RWPE2 (cell line): ENCODE measurements at regions not wholly inside any gene's neighbourhood (a gene's known extent, or its start where the extent isn't known, plus 50 kb on each side); places are given as distances from the start of the nearest gene placed in this dataset.

Experiments
- ATAC-seq: fragments of 200-7000 bp; cut with Tn5 transposase; 3 replicates; pipeline ENCODE4 v1.9.1; 2021; ENCODE audit warnings: low read depth
- DNase-seq: peaks from one replicate; pipeline ENCODE4 v3.0.0-alpha.2; 2020; ENCODE audit warnings: low spot score
- H3K27ac ChIP-seq: fragments of 450-650 bp; 2 replicates; pipeline ENCODE4 v1.5.1; 2017; ENCODE audit warnings: mild to moderate bottlenecking; ENCODE audit not compliant: poor library complexity, severe bottlenecking
- H3K27me3 ChIP-seq: fragments of 250-450 bp; sonication (Bioruptor Pico); 2 replicates; pipeline ENCODE4 v1.5.1; 2021; ENCODE audit warnings: mild to moderate bottlenecking, moderate library complexity; ENCODE audit not compliant: insufficient read depth, poor library complexity, severe bottlenecking
- H3K36me3 ChIP-seq: fragments of 250-450 bp; sonication (Bioruptor Pico); 2 replicates; pipeline ENCODE4 v1.5.1; 2020; ENCODE audit warnings: low read depth, mild to moderate bottlenecking, moderate library complexity
- H3K4me1 ChIP-seq: fragments of 250-450 bp; sonication (Bioruptor Pico); 2 replicates; pipeline ENCODE4 v1.5.1; 2021; ENCODE audit warnings: mild to moderate bottlenecking, moderate library complexity; ENCODE audit not compliant: insufficient read depth, poor library complexity, severe bottlenecking
- H3K4me3 ChIP-seq: fragments of 250-450 bp; sonication (Bioruptor Pico); 2 replicates; pipeline ENCODE4 v1.5.1; 2021; ENCODE audit warnings: mild to moderate bottlenecking, moderate library complexity; ENCODE audit not compliant: severe bottlenecking
- H3K9me3 ChIP-seq: fragments of 250-450 bp; sonication (Bioruptor Pico); 2 replicates; pipeline ENCODE4 v1.5.1; 2021; ENCODE audit warnings: mild to moderate bottlenecking, moderate library complexity; ENCODE audit not compliant: severe bottlenecking
- TF ChIP-seq, protein P1 (sequence below): fragments of 450-650 bp; IDR thresholded peaks from one replicate; pipeline ENCODE4 v1.5.1; 2017; ENCODE audit warnings: mild to moderate bottlenecking, moderate library complexity; ENCODE audit not compliant: poor library complexity, severe bottlenecking

DNA sequence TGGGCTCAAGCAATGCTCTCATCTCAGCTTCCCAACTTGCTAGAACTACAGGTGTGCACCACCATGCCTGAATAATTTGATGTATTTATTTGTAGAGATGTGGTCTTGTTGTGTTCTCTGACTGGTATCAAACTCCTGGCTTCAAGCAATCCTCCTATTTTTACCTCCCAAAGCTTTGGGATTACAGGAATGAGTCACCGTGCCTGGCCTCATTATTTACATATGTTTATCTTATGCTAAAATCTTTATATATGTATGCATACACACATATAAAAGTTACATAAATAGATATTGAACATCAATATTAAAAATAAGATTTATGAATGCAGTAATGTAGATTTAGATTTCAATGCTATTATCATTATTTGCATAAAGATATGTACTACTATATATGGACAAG lies 1634.5 kb upstream of the LRRTM3 start:
- Histone ChIP-seq H3K4me3 (no peak overlapping the region), H3K36me3 (no peaks in the 10 kb centered on the region), H3K4me1 (no peaks in the 10 kb centered on the region), H3K9me3 (no peaks in the 10 kb centered on the region), H3K27me3 (no peaks in the 10 kb centered on the region), H3K27ac (no peak overlapping the region)
- TF ChIP-seq, protein P1, sequence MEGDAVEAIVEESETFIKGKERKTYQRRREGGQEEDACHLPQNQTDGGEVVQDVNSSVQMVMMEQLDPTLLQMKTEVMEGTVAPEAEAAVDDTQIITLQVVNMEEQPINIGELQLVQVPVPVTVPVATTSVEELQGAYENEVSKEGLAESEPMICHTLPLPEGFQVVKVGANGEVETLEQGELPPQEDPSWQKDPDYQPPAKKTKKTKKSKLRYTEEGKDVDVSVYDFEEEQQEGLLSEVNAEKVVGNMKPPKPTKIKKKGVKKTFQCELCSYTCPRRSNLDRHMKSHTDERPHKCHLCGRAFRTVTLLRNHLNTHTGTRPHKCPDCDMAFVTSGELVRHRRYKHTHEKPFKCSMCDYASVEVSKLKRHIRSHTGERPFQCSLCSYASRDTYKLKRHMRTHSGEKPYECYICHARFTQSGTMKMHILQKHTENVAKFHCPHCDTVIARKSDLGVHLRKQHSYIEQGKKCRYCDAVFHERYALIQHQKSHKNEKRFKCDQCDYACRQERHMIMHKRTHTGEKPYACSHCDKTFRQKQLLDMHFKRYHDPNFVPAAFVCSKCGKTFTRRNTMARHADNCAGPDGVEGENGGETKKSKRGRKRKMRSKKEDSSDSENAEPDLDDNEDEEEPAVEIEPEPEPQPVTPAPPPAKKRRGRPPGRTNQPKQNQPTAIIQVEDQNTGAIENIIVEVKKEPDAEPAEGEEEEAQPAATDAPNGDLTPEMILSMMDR, result no peak
- ATAC-seq, result no peak
- DNase-seq, result no peak

DNA sequence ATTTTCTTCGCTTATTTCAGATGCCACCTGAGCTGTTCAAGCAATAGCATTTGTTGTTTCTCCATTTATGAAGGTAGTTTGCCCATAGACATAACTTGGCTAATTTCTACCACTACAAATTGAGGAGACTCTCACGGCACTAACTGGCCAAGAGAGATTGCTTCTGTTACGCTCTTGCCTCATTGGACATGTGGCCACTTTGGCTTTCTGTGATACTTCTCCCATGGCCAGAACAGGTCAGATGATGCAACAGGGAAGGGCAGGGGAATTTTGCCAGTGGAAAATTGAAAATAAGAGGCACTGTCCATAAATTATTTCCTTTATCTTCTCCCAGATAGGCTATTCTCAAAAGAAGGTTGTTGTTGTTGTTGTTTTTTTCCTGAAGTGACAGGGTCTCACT lies 1633.3 kb upstream of the LRRTM3 start:
- no peak for DNase-seq
- Histone ChIP-seq H3K27me3 (no peaks in the 10 kb centered on the region), H3K4me1 (no peaks in the 10 kb centered on the region), H3K36me3 (no peaks in the 10 kb centered on the region), H3K4me3 (no peak overlapping the region), H3K27ac (no peak overlapping the region), H3K9me3 (no peaks in the 10 kb centered on the region)
- TF ChIP-seq, protein P1, result no peak
- ATAC-seq, result no peak

DNA sequence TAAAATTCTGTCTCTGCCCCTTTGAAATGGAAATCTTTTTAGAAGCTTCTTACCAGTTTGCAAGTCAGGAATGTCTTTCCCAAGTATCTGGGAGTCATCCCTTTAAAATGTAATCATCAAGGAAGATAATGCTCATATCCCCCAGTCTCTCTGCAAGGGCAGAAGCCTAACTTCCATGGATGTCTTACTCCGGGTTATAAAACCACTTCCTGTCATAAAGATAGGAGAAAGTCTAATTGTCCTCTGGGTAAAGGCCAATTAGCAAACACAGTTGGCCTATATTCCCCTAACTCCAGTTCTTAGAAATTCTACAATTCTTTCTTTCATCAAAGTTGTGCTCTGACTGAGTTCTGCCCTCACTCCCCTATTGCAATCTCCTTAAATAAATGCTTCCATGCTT lies 1631.5 kb upstream of the LRRTM3 start:
- H3K4me1 ChIP-seq, result no peaks in the 10 kb centered on the region
- H3K36me3 ChIP-seq, result no peaks in the 10 kb centered on the region
- TF ChIP-seq, protein P1, result no peak
- ATAC-seq (peak; percentile 14; the same call in 1 of the 3 replicates), DNase-seq (no peak)
- no peaks in the 10 kb centered on the region for H3K9me3 ChIP-seq
- H3K4me3 ChIP-seq, result no peak overlapping the region
- H3K27me3 ChIP-seq, result peaks cover 5% of the 10 kb centered on the region
- H3K27ac ChIP-seq, result no peak overlapping the region

DNA sequence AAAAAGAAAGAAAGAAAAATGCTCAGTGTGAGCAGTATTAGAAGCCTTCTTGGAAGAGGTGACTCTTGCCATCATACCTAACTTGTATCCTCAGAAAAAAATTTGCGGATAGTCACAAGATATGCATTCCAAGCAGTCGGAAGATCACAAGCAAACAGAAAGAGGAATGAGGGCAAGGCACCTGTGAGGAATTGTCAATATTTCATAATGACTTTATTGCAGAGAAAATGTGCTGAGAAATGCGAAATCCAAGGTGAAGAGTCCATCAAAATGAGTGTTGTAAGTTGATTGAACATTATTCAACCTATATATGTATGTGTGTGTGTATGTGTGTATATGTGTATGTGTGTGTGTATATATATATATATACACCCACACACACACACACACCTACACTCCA lies 1624.7 kb upstream of the LRRTM3 start:
- H3K9me3 ChIP-seq, result no peaks in the 10 kb centered on the region
- H3K27me3 ChIP-seq, result peaks cover 5% of the 10 kb centered on the region
- no peak for ATAC-seq
- no peak for DNase-seq
- H3K36me3 ChIP-seq, result no peaks in the 10 kb centered on the region
- H3K4me3 ChIP-seq, result no peak overlapping the region
- TF ChIP-seq, protein P1, result no peak
- H3K4me1 ChIP-seq, result no peaks in the 10 kb centered on the region
- H3K27ac ChIP-seq, result no peak overlapping the region

DNA sequence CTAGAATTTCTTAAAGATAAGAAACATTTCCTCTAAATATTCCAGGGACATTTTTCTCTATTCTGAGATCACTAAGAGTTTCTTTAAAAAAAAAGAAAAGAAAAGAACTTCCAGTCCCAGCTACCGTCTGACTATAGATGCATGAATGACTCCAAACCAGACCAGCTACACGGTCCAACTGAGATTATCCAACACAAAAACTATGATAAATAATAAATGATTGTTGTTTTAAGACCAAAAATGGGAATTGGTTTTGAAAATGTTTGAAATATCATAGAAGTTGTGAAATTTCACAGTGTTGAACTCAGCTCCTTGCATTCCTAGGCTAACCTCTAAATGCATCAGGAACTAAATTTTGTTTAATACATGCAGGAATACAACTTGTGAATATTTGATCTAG lies 1619.6 kb upstream of the LRRTM3 start:
- Histone ChIP-seq H3K4me1 (no peaks in the 10 kb centered on the region), H3K4me3 (no peak overlapping the region), H3K27me3 (no peaks in the 10 kb centered on the region), H3K27ac (no peak overlapping the region), H3K9me3 (no peaks in the 10 kb centered on the region), H3K36me3 (no peaks in the 10 kb centered on the region)
- DNase-seq, result no peak
- no peak for ATAC-seq
- TF ChIP-seq, protein P1, result no peak
